GM23338 (cell line): ENCODE measurements at regions not wholly inside any gene's neighbourhood (a gene's known extent, or its start where the extent isn't known, plus 50 kb on each side); places are given as distances from the start of the nearest gene placed in this dataset.

ENCODE experiments used
- ATAC-seq: fragments of 200-7000 bp; cut with Tn5 transposase; 3 replicates; pipeline ENCODE4 v1.9.1; 2020
- DNase-seq: peaks from one replicate; pipeline ENCODE4 v3.0.0-alpha.2; 2015; ENCODE audit warnings: low spot score
- H2AFZ ChIP-seq: fragments of 200-600 bp; sonication (generic); 2 replicates; pipeline ENCODE4 v1.8.0; 2016; ENCODE audit warnings: antibody characterized with exemption, mild to moderate bottlenecking, moderate library complexity
- H3F3A ChIP-seq: fragments of 200-600 bp; sonication (generic); replicated peaks from 2 replicates; pipeline ENCODE4 v1.8.0; 2017; ENCODE audit warnings: antibody characterized with exemption, mixed run types, low read depth
- H3K27ac ChIP-seq: fragments of 200-600 bp; sonication (generic); 2 replicates; pipeline ENCODE4 v1.6.1; 2016; ENCODE audit warnings: low read depth
- H3K27me3 ChIP-seq: fragments of 200-600 bp; sonication (generic); 2 replicates; pipeline ENCODE4 v1.8.0; 2016; ENCODE audit warnings: mild to moderate bottlenecking, mixed run types, moderate library complexity; ENCODE audit not compliant: insufficient read depth
- H3K36me3 ChIP-seq: fragments of 200-600 bp; sonication (generic); 2 replicates; pipeline ENCODE4 v1.8.0; 2016; ENCODE audit warnings: mild to moderate bottlenecking; ENCODE audit not compliant: insufficient read depth
- H3K4me1 ChIP-seq: fragments of 200-600 bp; sonication (generic); 2 replicates; pipeline ENCODE4 v1.8.0; 2016; ENCODE audit warnings: mild to moderate bottlenecking, moderate library complexity; ENCODE audit not compliant: insufficient read depth
- H3K4me2 ChIP-seq: fragments of 200-600 bp; sonication (generic); 2 replicates; pipeline ENCODE4 v1.7.1; 2017; ENCODE audit warnings: mixed run types
- H3K4me3 ChIP-seq: fragments of 200-600 bp; sonication (generic); 2 replicates; pipeline ENCODE4 v1.6.1; 2016; ENCODE audit warnings: mixed run types
- H3K79me2 ChIP-seq: fragments of 200-600 bp; sonication (generic); replicated peaks from 2 replicates; pipeline ENCODE4 v1.8.0; 2017; ENCODE audit warnings: mild to moderate bottlenecking; ENCODE audit not compliant: insufficient read depth
- H3K9me2 ChIP-seq: fragments of 200-600 bp; sonication (generic); 2 replicates; pipeline ENCODE4 v1.8.0; 2017; ENCODE audit not compliant: insufficient read depth
- H4K20me1 ChIP-seq: fragments of 200-600 bp; sonication (generic); replicated peaks from 2 replicates; pipeline ENCODE4 v1.8.0; 2017; ENCODE audit warnings: mild to moderate bottlenecking; ENCODE audit not compliant: insufficient read depth
- H3K27ac Mint-ChIP-seq: 2 replicates; pipeline ENCODE4 v1.8.0; 2020; ENCODE audit warnings: inconsistent platforms, mild to moderate bottlenecking, moderate library complexity, mixed read lengths
- H3K27me3 Mint-ChIP-seq: 3 replicates; pipeline ENCODE4 v1.8.0; 2022; ENCODE audit warnings: low read depth, mild to moderate bottlenecking, moderate library complexity, mixed read lengths, inconsistent platforms; ENCODE audit not compliant: insufficient read depth, poor library complexity
- H3K36me3 Mint-ChIP-seq: 3 replicates; pipeline ENCODE4 v1.8.0; 2021; ENCODE audit warnings: low read depth, mild to moderate bottlenecking, inconsistent platforms, moderate library complexity, mixed read lengths
- H3K4me1 Mint-ChIP-seq: 3 replicates; pipeline ENCODE4 v1.8.0; 2020; ENCODE audit warnings: mild to moderate bottlenecking, inconsistent platforms, mixed read lengths
- H3K4me3 Mint-ChIP-seq: 3 replicates; pipeline ENCODE4 v1.8.0; 2021; ENCODE audit warnings: moderate library complexity, mild to moderate bottlenecking, inconsistent platforms, mixed read lengths
- H3K9me3 Mint-ChIP-seq: 3 replicates; pipeline ENCODE4 v1.8.0; 2020; ENCODE audit warnings: moderate library complexity, mild to moderate bottlenecking, inconsistent platforms, mixed read lengths
- CREB1 ChIP-seq: fragments of 250-450 bp; sonication (Bioruptor Pico); IDR thresholded peaks from 2 replicates; pipeline ENCODE4 v1.5.0; 2020; ENCODE audit warnings: low read depth, mild to moderate bottlenecking, moderate library complexity
- ETS1 ChIP-seq: IDR thresholded peaks from 2 replicates; pipeline ENCODE4 v1.6.1; 2016; ENCODE audit warnings: antibody characterized with exemption
- EZH2 ChIP-seq: fragments of 200-600 bp; sonication (generic); IDR thresholded peaks from one replicate; pipeline ENCODE4 v1.8.0; 2017; ENCODE audit warnings: antibody characterized with exemption, mild to moderate bottlenecking, low read depth; ENCODE audit not compliant: unreplicated experiment
- EZH2phosphoT487 ChIP-seq: fragments of 200-600 bp; sonication (generic); IDR thresholded peaks from one replicate; pipeline ENCODE4 v1.8.1; 2018; ENCODE audit warnings: antibody characterized with exemption; ENCODE audit not compliant: unreplicated experiment
- POLR2AphosphoS5 ChIP-seq: IDR thresholded peaks from 2 replicates; pipeline ENCODE4 v1.6.1; 2016; ENCODE audit warnings: antibody characterized with exemption, low read depth
- STAT1 ChIP-seq: IDR thresholded peaks from one replicate; pipeline ENCODE4 v1.6.1; 2016; ENCODE audit warnings: antibody characterized with exemption; ENCODE audit not compliant: unreplicated experiment
- ZNF114 ChIP-seq: fragments of 250-450 bp; sonication (Bioruptor Pico); IDR thresholded peaks from 2 replicates; pipeline ENCODE4 v1.5.0; 2020; ENCODE audit warnings: mild to moderate bottlenecking, moderate library complexity
- ZNF331 ChIP-seq: fragments of 250-450 bp; sonication (Bioruptor Pico); IDR thresholded peaks from 2 replicates; pipeline ENCODE4 v1.5.0; 2020; ENCODE audit warnings: low read depth, mild to moderate bottlenecking, moderate library complexity
- ZNF462 ChIP-seq: fragments of 250-450 bp; sonication (Bioruptor Pico); IDR thresholded peaks from 2 replicates; pipeline ENCODE4 v1.5.0; 2020; ENCODE audit warnings: mild to moderate bottlenecking, moderate library complexity
- TF ChIP-seq, protein P1 (sequence below): IDR thresholded peaks from one replicate; pipeline ENCODE4 v1.6.1; 2018; ENCODE audit warnings: antibody characterized with exemption; ENCODE audit not compliant: unreplicated experiment

DNA sequence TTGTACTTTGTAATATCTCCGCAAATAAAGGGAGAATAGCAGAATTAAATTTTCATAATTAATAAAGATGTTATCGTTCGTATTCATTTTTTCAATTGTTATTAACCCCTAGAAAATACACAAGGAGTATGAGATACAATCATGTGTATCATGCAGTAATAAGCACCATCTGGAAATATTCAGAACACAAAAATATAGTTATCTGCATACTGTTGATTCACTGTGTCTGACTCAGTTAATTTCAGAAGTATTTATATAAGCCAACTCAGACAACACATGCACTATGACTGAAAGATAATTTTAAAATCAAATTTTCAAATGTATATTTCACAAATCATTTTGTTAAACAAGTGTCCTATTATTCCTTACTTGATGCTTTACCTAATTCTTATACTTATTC, 1954.8 kb downstream of the ARAP2 start:
- Mint-ChIP-seq H3K4me3 (no peak overlapping the region), H3K27me3 (no peaks in the 10 kb centered on the region), H3K9me3 (no peaks in the 10 kb centered on the region), H3K36me3 (no peaks in the 10 kb centered on the region), H3K27ac (no peak overlapping the region), H3K4me1 (peaks cover 5% of the 10 kb centered on the region; the same call in 2 of the 3 replicates)
- H3K4me3 ChIP-seq = no peak overlapping the region
- no peak overlapping the region for H3K27ac ChIP-seq
- no peaks in the 10 kb centered on the region for H3K4me1 ChIP-seq
- no peak overlapping the region for H2AFZ ChIP-seq
- ATAC-seq = no peak
- TF ChIP-seq ZNF114 (no peak), STAT1 (no peak), ZNF331 (CRISPR knock-in tag) (no peak), POLR2AphosphoS5 (no peak), EZH2 (no peak), CREB1 (CRISPR knock-in tag) (no peak), ZNF462 (CRISPR knock-in tag) (no peak), ETS1 (no peak), EZH2phosphoT487 (no peak)
- TF ChIP-seq, protein P1, sequence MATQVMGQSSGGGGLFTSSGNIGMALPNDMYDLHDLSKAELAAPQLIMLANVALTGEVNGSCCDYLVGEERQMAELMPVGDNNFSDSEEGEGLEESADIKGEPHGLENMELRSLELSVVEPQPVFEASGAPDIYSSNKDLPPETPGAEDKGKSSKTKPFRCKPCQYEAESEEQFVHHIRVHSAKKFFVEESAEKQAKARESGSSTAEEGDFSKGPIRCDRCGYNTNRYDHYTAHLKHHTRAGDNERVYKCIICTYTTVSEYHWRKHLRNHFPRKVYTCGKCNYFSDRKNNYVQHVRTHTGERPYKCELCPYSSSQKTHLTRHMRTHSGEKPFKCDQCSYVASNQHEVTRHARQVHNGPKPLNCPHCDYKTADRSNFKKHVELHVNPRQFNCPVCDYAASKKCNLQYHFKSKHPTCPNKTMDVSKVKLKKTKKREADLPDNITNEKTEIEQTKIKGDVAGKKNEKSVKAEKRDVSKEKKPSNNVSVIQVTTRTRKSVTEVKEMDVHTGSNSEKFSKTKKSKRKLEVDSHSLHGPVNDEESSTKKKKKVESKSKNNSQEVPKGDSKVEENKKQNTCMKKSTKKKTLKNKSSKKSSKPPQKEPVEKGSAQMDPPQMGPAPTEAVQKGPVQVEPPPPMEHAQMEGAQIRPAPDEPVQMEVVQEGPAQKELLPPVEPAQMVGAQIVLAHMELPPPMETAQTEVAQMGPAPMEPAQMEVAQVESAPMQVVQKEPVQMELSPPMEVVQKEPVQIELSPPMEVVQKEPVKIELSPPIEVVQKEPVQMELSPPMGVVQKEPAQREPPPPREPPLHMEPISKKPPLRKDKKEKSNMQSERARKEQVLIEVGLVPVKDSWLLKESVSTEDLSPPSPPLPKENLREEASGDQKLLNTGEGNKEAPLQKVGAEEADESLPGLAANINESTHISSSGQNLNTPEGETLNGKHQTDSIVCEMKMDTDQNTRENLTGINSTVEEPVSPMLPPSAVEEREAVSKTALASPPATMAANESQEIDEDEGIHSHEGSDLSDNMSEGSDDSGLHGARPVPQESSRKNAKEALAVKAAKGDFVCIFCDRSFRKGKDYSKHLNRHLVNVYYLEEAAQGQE = no peak
- no peaks in the 10 kb centered on the region for H3K79me2 ChIP-seq
- H4K20me1 ChIP-seq = no peaks in the 10 kb centered on the region
- no peaks in the 10 kb centered on the region for H3F3A ChIP-seq
- no peaks in the 10 kb centered on the region for H3K27me3 ChIP-seq
- H3K9me2 ChIP-seq = no peaks in the 10 kb centered on the region
- DNase-seq = no peak
- no peaks in the 10 kb centered on the region for H3K36me3 ChIP-seq
- no peak overlapping the region for H3K4me2 ChIP-seq
